Fibroblast of skin of right biceps (primary cell): ENCODE measurements at regions not wholly inside any gene's neighbourhood (a gene's known extent, or its start where the extent isn't known, plus 50 kb on each side); places are given as distances from the start of the nearest gene placed in this dataset.
"Not testable (repeated sequence)": the region's sequence is repeated elsewhere in the genome, so short reads cannot be mapped to it uniquely, and the experiment has no call there.

Experiments
- DNase-seq: peaks from one replicate; pipeline ENCODE4 v3.0.0-alpha.2; 2013

- no peak for DNase-seq
These were observed 204.3 kb upstream of the FRMD6 start for GRCh38 chr14:51447411-51447810.

DNA sequence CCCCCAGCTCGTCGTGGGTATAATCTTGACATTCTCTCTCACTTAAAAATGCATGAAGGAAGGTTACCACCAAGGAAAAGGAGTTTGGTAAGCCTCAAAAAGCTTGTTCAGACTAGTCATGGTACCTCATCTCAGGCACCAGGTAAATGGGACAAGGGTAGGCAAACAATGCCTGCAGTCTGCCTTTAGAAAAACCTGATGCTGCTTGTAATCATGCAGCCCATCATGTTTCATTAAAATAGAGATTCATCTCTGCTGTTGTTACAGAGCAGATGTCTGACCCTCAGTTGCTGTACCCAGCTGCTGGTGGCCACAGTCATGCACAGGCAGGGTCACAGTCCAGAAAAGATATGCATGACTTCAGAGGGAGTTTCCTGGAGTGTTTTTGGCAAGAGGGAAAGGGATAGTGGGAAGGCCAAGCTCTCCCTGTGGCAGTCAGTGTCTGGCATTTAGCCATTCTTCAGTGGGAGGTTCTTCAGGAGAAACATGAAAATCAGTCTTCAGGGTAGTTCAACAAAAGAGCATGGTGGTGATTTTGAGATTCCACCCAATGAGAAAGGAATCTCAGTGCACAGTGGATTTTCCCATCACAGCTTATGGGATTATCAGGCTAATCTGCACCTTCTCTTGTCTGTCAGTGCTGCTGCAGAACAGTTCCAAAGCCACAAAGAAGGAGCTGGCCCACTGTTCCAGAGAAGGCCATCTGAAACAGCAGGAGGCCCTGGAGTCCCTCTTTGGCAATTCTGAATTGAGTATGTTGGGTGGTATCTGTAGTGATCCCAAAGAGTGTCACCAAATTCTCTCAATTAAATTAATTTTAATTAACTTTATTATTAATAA, 202.7 kb upstream of the FRMD6 start:
- peak; percentile 73 for DNase-seq

- no peak for DNase-seq
These were observed 202.0 kb upstream of the FRMD6 start for GRCh38 chr14:51449681-51450080.

GRCh38 chr14:51451561-51451960, 200.1 kb upstream of the FRMD6 start:
- DNase-seq: no peak

- no peak for DNase-seq
These were observed 197.8 kb upstream of the FRMD6 start for GRCh38 chr14:51453869-51454268.

DNA sequence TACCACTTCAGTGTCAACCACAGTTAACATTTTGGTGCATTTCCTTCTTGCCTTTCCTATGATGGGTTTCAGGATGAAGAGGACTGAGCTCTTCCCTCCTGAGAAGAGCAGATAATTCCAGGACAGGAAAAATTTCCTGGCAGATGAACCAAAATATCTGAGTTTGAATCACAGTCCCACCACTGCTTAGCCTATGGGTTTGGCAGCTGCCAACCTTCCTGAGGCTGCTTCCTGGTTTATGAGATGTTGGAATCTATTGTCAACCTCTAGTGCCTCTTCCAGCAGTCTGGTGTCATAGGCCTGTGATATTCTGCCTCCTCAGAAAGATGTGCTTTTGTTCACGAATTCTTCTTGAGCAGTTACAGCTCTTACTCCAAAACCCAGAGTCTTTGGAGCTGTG, 197.4 kb upstream of the FRMD6 start:
- no peak for DNase-seq

DNA sequence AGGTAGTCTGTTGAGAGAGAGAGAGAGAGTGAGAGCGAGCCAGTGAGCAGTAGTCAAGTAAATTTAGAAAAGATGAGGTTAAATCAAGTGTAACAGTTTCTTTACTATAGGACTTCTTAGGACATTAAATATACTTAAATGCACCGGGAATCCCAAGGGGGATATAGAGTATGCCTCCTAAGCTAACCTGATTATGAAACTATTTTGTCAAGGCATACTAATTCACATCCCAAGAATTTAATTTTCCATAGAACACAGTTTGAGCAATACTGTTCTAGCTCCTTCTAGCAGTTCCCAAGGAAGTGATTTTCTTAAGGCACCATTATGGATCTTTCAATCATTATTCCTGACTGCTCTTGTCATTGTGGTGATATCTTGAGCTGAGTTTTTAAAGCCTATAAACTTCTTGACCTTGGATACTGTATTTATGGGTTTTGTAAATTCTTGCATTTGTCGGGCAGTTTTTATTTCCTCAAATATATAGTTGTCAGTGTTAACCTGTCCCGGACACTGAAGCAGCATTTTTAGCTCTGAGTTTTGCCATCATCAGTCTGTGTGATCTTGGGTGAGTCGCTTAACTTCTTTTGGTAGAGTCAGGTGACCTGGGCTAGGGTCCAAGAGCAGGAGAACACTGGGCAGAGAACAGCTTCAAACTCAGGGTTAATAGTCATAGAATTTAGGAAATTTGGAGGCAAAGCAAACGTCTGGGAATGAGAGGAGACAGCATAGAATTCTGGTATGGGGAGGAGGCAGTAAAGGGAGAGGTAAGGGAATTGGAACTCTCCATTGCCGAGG, 196.5 kb upstream of the FRMD6 start:
- no peak for DNase-seq

GRCh38 chr14:51457843-51458562, 193.7 kb upstream of the FRMD6 start:
- no peak for DNase-seq

- DNase-seq: peak; percentile 76
These were observed 193.2 kb upstream of the FRMD6 start for GRCh38 chr14:51458563-51458955.

DNA sequence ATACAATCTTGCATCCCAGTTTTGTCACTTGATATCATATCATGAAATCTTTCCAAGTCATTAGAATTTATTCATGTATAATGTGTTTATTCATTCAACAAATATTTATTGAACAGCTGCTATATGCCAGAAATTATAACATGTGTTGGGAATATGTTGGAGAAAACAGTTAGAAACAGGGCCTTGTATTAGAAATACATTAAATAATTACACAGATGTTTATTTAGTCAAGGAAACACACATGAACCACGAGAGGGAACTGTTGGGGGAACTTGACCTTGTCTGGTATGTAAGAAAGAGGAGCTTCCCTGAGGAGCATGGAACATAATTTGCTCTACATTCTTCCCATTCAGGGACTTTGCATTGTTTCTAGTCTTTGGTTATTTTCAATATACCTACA, 191.7 kb upstream of the FRMD6 start:
- DNase-seq: no peak

DNA sequence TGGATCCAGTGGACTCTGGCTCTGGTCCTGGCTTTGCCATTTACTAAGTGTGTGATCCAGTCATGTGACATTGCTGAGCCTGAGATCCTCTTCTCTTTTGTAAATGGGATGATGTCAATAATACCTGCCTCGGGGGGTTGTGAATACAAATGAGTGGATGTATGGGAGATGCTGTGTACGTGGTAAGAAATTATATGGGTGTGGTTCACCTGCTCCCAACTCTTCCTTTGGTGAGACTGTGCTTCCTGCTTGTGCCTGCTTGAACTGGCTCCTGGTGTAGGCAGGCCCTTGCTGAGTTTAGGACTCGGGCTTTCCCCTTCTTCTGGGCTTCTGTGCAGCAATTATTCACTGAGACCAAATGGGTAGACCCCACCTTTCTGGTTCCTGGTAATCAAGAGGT, 189.5 kb upstream of the FRMD6 start:
- no peak for DNase-seq

DNA sequence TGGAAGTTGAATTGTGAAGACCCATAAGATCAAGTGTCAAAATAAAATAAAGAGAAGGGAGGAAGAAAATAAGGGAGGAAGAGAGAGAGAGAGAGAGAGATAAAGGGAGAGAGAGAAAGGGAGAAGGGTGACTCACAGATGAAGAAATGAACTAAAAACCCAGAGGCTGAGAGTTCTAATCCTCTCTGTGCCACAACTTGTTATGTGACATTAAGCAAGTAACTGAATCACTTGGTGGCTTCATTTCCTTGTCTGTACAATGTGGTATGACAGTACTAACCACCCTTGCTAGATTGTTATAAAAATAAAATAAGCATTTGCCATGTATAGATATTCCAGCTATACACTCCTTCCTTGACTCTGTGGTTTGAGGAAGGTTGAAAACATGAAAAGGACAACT, 189.0 kb upstream of the FRMD6 start:
- DNase-seq: no peak

DNA sequence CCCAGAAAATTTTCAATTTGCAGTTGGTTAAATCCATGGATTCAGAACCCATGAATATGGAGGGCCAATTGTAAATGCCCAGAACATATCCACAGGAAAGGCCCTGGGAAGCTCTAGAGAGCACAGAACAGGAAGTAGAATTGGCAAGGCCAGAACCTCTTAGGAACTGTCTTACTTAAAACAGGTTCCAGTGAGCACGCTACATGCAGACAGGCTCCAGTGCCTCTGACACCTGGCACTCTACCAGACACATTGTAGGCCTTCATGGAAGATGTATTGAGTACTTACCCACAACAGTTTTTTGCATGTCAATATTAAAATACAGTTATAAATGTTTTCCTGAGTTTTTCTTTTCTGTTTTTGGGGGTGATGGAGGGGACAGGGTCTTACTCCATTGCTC, 188.2 kb upstream of the FRMD6 start:
- no peak for DNase-seq

- no peak for DNase-seq
These were observed 187.3 kb upstream of the FRMD6 start for GRCh38 chr14:51464411-51464810.

DNA sequence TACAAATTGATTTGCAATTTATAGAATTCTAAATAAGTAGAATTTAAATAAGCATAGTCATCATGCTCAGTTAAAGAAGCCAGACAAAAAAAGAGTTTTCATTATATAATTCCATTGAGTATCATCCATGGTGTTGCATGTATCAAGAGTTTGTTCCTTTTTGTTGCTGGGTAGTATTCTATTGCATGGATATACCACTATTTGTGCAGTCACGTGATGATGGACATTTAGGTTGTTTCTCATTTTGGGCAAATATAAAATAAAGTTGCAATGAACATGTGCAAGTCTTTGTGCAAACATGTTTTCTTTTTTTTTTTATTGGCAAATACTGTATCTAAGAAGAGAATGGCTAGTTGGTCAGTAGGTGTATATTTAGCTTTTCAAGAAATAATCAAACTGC, 186.2 kb upstream of the FRMD6 start:
- no peak for DNase-seq

GRCh38 chr14:51467392-51467791, 184.3 kb upstream of the FRMD6 start:
- DNase-seq: not testable (repeated sequence)

GRCh38 chr14:51468523-51468922, 183.2 kb upstream of the FRMD6 start:
- no peak for DNase-seq

DNA sequence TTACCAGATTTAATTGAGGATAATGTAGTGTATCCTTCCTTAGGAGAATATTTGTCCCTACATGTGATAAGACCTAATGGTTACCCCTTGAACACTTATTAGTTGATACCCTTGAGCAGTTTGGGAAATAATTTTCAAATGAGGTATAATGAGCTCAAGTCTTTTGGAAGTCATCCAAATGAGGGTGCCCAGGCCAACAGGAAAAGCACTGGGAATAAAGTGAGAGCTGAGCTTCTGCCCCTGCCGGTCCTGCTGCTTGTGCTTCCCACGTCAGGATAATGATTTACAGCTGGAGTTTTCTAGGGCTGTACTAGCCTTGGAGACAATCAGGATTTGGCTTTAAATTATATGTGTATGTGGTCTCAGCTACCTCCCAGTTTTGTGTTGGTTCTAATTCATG, 178.8 kb upstream of the FRMD6 start:
- peak; percentile 51 for DNase-seq

DNA sequence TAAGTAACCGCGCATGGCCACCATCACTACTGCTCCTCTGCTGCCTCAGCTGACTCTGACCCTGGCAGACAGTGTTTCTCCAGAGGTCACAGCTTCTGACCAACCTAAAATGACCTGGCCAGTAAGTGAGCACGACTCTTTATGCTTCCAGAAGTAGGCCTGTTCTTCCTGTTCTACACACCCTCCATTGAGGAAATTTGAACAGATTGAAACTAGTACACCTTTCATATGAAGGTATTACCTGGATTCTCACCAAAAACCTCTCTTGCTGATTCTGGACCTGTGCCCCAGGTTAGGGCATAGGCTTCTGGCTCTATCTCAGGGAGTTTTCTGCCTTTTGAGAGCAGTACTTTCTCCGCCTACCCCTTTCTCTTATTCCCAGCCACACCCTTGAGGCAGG, 178.4 kb upstream of the FRMD6 start:
- DNase-seq: no peak

DNA sequence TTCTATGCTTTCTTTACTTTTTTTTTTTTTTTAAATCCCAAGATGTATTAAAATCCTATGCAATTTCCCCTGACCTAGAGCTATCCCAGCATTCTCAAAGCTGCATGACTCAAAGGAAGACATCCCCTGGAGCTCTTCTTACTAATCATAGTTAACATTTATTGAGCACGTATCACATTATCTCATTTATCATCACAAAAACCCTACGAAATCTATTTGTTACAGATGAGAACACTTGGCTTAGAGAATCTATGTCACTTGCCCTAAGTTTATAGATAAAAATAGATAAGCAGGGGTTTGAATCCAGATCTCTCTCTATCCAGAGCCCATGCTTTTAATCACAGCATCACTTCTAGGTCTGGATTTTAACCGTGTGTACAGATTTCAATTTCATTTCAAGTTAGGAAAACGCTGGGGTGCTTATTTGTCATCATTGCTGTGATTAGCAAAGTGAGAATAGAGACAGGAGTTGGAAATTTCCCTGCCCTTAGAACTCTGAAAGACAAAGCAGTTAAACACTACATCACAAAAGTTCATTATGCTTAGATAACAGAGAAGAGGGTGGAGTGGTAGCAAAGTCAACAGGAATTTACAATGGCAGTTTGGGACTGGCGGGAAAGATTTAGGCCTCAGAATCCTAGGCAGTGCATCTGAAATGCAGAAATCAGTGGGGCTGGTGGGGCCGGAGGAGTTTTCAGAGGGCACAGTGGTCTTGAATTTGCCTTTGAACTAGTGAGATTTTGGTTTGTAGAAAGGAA, 177.7 kb upstream of the FRMD6 start:
- DNase-seq: peak; percentile 85

- DNase-seq: no peak
These were observed 176.9 kb upstream of the FRMD6 start for GRCh38 chr14:51474854-51475253.

DNA sequence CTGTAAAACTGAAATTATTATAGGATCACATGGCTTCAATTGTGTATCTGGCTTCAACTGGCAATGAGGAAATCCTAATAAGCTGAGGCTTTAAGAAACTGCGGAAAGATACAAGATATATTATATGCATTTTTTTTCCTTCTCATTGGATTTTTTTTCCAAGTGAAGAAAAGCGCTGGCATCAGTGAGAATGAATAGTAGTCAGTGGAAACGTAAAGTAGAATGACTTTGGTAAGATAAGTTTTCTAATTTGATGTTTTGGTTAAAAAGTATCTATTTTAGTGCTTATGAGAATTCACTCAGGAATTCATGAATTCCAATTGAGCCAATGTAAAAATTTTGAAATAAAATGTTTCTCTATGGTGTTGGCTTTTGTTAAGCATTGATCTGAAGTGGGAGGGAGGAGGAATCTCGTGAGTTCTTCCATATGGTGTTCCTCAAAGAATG, 173.5 kb upstream of the FRMD6 start:
- peak; percentile 76 for DNase-seq
